B cell (primary cell): ENCODE measurements at regions not wholly inside any gene's neighbourhood (a gene's known extent, or its start where the extent isn't known, plus 50 kb on each side); places are given as distances from the start of the nearest gene placed in this dataset.
"Not testable (repeated sequence)": the region's sequence is repeated elsewhere in the genome, so short reads cannot be mapped to it uniquely, and the experiment has no call there.

Source experiments
- ATAC-seq: fragments of 200-7000 bp; cut with Tn5 transposase; one replicate; pipeline ENCODE4 v1.10.0; 2021; ENCODE audit warnings: low read depth, mild to moderate bottlenecking, moderate number of reproducible peaks, moderate library complexity
- CTCF ChIA-PET: fragments of 350-600 bp; sonication (Branson Sonifier 250); formaldehyde crosslinking; loops from one replicate; lab custom pipeline; 2021; ENCODE audit warnings: antibody characterized with exemption, inconsistent platforms; lab: Charles Lee
- POLR2A ChIA-PET: fragments of 350-600 bp; sonication (Branson Sonifier 250); formaldehyde crosslinking; loops from one replicate; lab custom pipeline; 2021; ENCODE audit warnings: antibody characterized with exemption; lab: Charles Lee
- DNase-seq: peaks from one replicate; pipeline ENCODE4 v3.0.0; 2013
- H2AFZ ChIP-seq: 2 replicates; pipeline ENCODE4 v1.6.1; 2012; ENCODE audit warnings: mild to moderate bottlenecking, low read depth, low read length; ENCODE audit not compliant: insufficient read depth, poor library complexity, severe bottlenecking
- H3K27ac ChIP-seq, 2 donors: 1 replicate in 1 of 2; 2 replicates in 1 of 2; pipeline ENCODE4 v1.5.1; 2012 to 2013; ENCODE audit warnings: low read length in 2 of 2, mild to moderate bottlenecking in 2 of 2, moderate library complexity in 1 of 2
- H3K27me3 ChIP-seq, 4 experiments: fragments of 200-600 bp in 1 of 4; sonication (generic) in 1 of 4; replicated peaks in 1 of 4; 1 replicate in 2 of 4; 2 replicates in 2 of 4; pipeline versions ENCODE4 v1.6.1 to v1.7.0; 2013 to 2016; ENCODE audit warnings: low read length in 3 of 4, mild to moderate bottlenecking in 2 of 4, mixed read lengths in 1 of 4, moderate library complexity in 1 of 4; ENCODE audit not compliant: insufficient read depth in 4 of 4, control insufficient read depth in 3 of 4; ENCODE audit errors: control extremely low read depth in 1 of 4
- H3K36me3 ChIP-seq, 2 experiments: replicated peaks in 1 of 2; 1 replicate in 1 of 2; 2 replicates in 1 of 2; pipeline versions ENCODE4 v1.6.1 to v1.7.1; 2013; ENCODE audit warnings: low read length in 1 of 2; ENCODE audit not compliant: insufficient read depth in 2 of 2, control insufficient read depth in 1 of 2; ENCODE audit errors: control extremely low read depth in 1 of 2, extremely low read depth in 1 of 2
- H3K4me1 ChIP-seq, 2 donors: fragments of 200-600 bp in 1 of 2; sonication (generic) in 1 of 2; 1 replicate in 1 of 2; 2 replicates in 1 of 2; pipeline versions ENCODE4 v1.5.1 to v1.6.1; 2013 to 2017; ENCODE audit warnings: low read length in 2 of 2; ENCODE audit not compliant: control insufficient read depth in 2 of 2, insufficient read depth in 2 of 2
- H3K4me2 ChIP-seq: replicated peaks from 2 replicates; pipeline ENCODE3; 2012; ENCODE audit warnings: mild to moderate bottlenecking, low read depth, low read length; ENCODE audit not compliant: poor library complexity, severe bottlenecking
- H3K4me3 ChIP-seq, 5 experiments: fragments of 200-600 bp in 1 of 5; sonication (generic) in 1 of 5; 1 replicate in 3 of 5; 2 replicates in 2 of 5; pipeline versions ENCODE4 v1.5.1 to v1.7.0; 2011 to 2016; ENCODE audit warnings: low read length in 4 of 5, mild to moderate bottlenecking in 4 of 5, low read depth in 2 of 5, control low read depth in 1 of 5, moderate library complexity in 1 of 5; ENCODE audit not compliant: insufficient read depth in 1 of 5; ENCODE audit errors: control extremely low read depth in 1 of 5, extremely low read depth in 1 of 5
- H3K79me2 ChIP-seq: fragments of 200-600 bp; sonication (generic); one replicate; pipeline ENCODE4 v1.6.0; 2016; ENCODE audit warnings: low read length; ENCODE audit not compliant: control insufficient read depth, insufficient read depth
- H3K9ac ChIP-seq: fragments of 200-600 bp; sonication (generic); 2 replicates; pipeline ENCODE4 v1.6.1; 2017; ENCODE audit warnings: mild to moderate bottlenecking, low read length, moderate library complexity
- H3K9me3 ChIP-seq, 3 donors: one replicate each; pipeline versions ENCODE4 v1.6.1 to v1.7.1; 2013; ENCODE audit warnings: low read length in 2 of 3; ENCODE audit not compliant: control insufficient read depth in 2 of 3, insufficient read depth in 1 of 3; ENCODE audit errors: control extremely low read depth in 1 of 3
- H4K20me1 ChIP-seq: 2 replicates; pipeline ENCODE4 v1.6.0; 2012; ENCODE audit warnings: mild to moderate bottlenecking, low read length; ENCODE audit not compliant: insufficient read depth, control insufficient read depth, poor library complexity, severe bottlenecking
- H3K27ac Mint-ChIP-seq: one replicate; pipeline ENCODE4 v1.8.0; 2021; ENCODE audit warnings: mixed read lengths
- H3K27me3 Mint-ChIP-seq: one replicate; pipeline ENCODE4 v1.8.0; 2021; ENCODE audit warnings: mixed read lengths
- H3K4me1 Mint-ChIP-seq: one replicate; pipeline ENCODE4 v1.8.0; 2021; ENCODE audit warnings: mixed read lengths
- H3K4me3 Mint-ChIP-seq: one replicate; pipeline ENCODE4 v1.8.0; 2021; ENCODE audit warnings: mixed read lengths
- H3K9me3 Mint-ChIP-seq: one replicate; pipeline ENCODE4 v1.8.0; 2022; ENCODE audit warnings: mixed read lengths; ENCODE audit not compliant: insufficient read depth
- EZH2 ChIP-seq: IDR thresholded peaks from 2 replicates; pipeline ENCODE4 v1.6.1; 2012; ENCODE audit warnings: borderline replicate concordance, low read depth, mild to moderate bottlenecking, moderate library complexity, low read length; ENCODE audit not compliant: insufficient read depth, poor library complexity, severe bottlenecking
- WGBS: methylation state at CpG from one replicate; pipeline ENCODE4 v1.1.5; 2013; ENCODE audit warnings: missing lambda C conversion rate; ENCODE audit not compliant: insufficient coverage; 5-methylcytosine and 5-hydroxymethylcytosine counted together
- intact Hi-C: fragments of 100-400 bp; cut with micrococcal nuclease; formaldehyde crosslinking; loops from one replicate; pipeline ENCODE4 v1.10.0; 2022
- TF ChIP-seq, protein P1 (sequence below): fragments of 200-600 bp; IDR thresholded peaks from one replicate; pipeline ENCODE4 v1.8.0; 2022; ENCODE audit warnings: antibody characterized with exemption, mild to moderate bottlenecking

- Mint-ChIP-seq H3K27ac (no peak overlapping the region), H3K27me3 (peaks cover 10% of the 10 kb centered on the region), H3K9me3 (no peaks in the 10 kb centered on the region), H3K4me1 (no peaks in the 10 kb centered on the region), H3K4me3 (no peak overlapping the region)
- ChIA-PET POLR2A (no interaction called here), CTCF (interaction anchor here (0.6 to 0.7 kb wide), 3 partner anchors 10 to 13 kb away, joined by 3 to 5 read pairs (median 4); no protein-coding TSS in a partner anchor)
- no peak overlapping the region for H3K4me2 ChIP-seq
- DNase-seq (no peak), ATAC-seq (no peak)
- H3K9ac ChIP-seq: no peak overlapping the region
- H3K4me1 ChIP-seq: no peaks in the 10 kb centered on the region
- H3K9me3 ChIP-seq: no peaks in the 10 kb centered on the region
- 98% methylated on average over 8 of the region's 18 CpGs for WGBS
- no peak overlapping the region for H2AFZ ChIP-seq
- no peak overlapping the region for H3K27ac ChIP-seq
- H4K20me1 ChIP-seq: no peaks in the 10 kb centered on the region
- no peak for TF ChIP-seq EZH2
- TF ChIP-seq, protein P1, sequence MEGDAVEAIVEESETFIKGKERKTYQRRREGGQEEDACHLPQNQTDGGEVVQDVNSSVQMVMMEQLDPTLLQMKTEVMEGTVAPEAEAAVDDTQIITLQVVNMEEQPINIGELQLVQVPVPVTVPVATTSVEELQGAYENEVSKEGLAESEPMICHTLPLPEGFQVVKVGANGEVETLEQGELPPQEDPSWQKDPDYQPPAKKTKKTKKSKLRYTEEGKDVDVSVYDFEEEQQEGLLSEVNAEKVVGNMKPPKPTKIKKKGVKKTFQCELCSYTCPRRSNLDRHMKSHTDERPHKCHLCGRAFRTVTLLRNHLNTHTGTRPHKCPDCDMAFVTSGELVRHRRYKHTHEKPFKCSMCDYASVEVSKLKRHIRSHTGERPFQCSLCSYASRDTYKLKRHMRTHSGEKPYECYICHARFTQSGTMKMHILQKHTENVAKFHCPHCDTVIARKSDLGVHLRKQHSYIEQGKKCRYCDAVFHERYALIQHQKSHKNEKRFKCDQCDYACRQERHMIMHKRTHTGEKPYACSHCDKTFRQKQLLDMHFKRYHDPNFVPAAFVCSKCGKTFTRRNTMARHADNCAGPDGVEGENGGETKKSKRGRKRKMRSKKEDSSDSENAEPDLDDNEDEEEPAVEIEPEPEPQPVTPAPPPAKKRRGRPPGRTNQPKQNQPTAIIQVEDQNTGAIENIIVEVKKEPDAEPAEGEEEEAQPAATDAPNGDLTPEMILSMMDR: no peak
- peaks cover 0 to 4% (median 1%) of the 10 kb centered on the region in 4 experiments for H3K27me3 ChIP-seq
- H3K79me2 ChIP-seq: no peaks in the 10 kb centered on the region
- H3K36me3 ChIP-seq: no peaks in the 10 kb centered on the region
- intact Hi-C loops: no loop called here
- no peak overlapping the region for H3K4me3 ChIP-seq
These were observed 124.4 kb upstream of the KIF5B start for GRCh38 chr10:32180390-32181280.

DNA sequence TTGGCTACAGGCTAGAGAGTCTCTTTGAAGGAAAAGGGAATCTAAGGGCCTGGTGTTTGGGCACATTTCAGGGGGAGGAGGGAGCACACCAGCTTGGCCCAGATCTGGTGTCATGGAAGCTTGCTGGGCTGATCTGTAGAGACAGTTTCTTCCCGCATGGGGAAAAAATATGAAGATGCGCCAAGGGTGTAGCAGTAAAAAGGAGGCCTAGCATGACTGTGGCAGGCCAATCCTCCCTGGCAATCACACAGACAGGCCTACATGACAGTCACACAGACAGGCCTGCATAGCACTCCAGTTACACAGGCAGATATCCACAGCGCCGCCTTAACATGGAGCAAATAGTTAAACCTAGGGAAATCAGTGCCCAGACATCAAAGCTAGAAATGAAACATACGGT lies 123.6 kb upstream of the KIF5B start:
- Mint-ChIP-seq H3K27me3 (peaks cover 7% of the 10 kb centered on the region), H3K9me3 (no peaks in the 10 kb centered on the region), H3K27ac (no peak overlapping the region), H3K4me1 (no peaks in the 10 kb centered on the region), H3K4me3 (no peak overlapping the region)
- 96% methylated on average over 4 of the region's 5 CpGs for WGBS
- H3K4me3 ChIP-seq: no peak overlapping the region
- H3K27me3 ChIP-seq: peaks cover 0 to 4% (median 1%) of the 10 kb centered on the region in 4 experiments
- intact Hi-C loops: no loop called here
- no peak overlapping the region for H3K27ac ChIP-seq
- DNase-seq: no peak
- H3K9ac ChIP-seq: no peak overlapping the region
- no peaks in the 10 kb centered on the region for H4K20me1 ChIP-seq
- no peaks in the 10 kb centered on the region for H3K36me3 ChIP-seq
- no peak for ATAC-seq
- no peak overlapping the region for H3K4me2 ChIP-seq
- H3K4me1 ChIP-seq: no peaks in the 10 kb centered on the region
- ChIA-PET CTCF (interaction anchor here (0.6 to 0.7 kb wide), 3 partner anchors 11 to 14 kb away, joined by 3 to 5 read pairs (median 4); no protein-coding TSS in a partner anchor), POLR2A (no interaction called here)
- no peak overlapping the region for H2AFZ ChIP-seq
- peaks cover 0 to 3% (median 0%) of the 10 kb centered on the region in 3 donors for H3K9me3 ChIP-seq
- TF ChIP-seq EZH2: no peak
- TF ChIP-seq, protein P1: no peak
- H3K79me2 ChIP-seq: no peaks in the 10 kb centered on the region

- H2AFZ ChIP-seq, H3K27me3 ChIP-seq, H3K9me3 Mint-ChIP-seq, H3K27me3 Mint-ChIP-seq, H3K4me3 ChIP-seq, H3K27ac Mint-ChIP-seq, H3K4me1 Mint-ChIP-seq, intact Hi-C loops, H4K20me1 ChIP-seq, CTCF ChIA-PET, ATAC-seq, H3K36me3 ChIP-seq, POLR2A ChIA-PET, H3K4me3 Mint-ChIP-seq, DNase-seq, H3K4me2 ChIP-seq, H3K9me3 ChIP-seq, H3K79me2 ChIP-seq, H3K9ac ChIP-seq, H3K27ac ChIP-seq, H3K4me1 ChIP-seq: not testable (repeated sequence)
- whole genome bisulfite sequencing: 92% methylated on average over 4 of the region's 7 CpGs
These were observed 121.4 kb upstream of the KIF5B start for GRCh38 chr10:32177594-32177993.
